CD4-positive, alpha-beta T cell treated with Interleukin-15 for 4 hours (primary cell): ENCODE measurements at regions not wholly inside any gene's neighbourhood (a gene's known extent, or its start where the extent isn't known, plus 50 kb on each side); places are given as distances from the start of the nearest gene placed in this dataset.
"Not testable (repeated sequence)": the region's sequence is repeated elsewhere in the genome, so short reads cannot be mapped to it uniquely, and the experiment has no call there.

Source experiments
- DNase-seq: peaks from one replicate; pipeline ENCODE4 v3.0.0-alpha.2; 2020; ENCODE audit warnings: low spot score

DNA sequence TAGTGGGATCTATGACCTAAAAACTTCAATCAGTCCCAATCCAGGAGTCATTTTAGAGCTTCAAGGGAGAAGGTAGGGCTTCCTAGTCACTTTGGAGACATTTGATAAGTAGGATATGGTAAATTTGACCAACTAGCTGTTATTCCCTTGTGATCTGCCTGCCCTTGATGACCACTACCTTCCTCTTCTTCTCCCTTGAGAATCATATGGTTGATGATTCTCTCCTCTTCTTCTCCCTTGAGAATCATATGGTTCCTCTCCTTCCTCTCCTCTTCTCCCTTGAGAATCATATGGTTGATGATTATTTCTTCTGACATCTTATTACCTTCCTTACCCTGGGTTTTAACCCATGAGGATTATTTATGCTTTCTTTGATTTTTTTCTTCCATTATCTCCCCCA is 482.6 kb upstream of the TENM3 start:
- no peak for DNase-seq

DNA sequence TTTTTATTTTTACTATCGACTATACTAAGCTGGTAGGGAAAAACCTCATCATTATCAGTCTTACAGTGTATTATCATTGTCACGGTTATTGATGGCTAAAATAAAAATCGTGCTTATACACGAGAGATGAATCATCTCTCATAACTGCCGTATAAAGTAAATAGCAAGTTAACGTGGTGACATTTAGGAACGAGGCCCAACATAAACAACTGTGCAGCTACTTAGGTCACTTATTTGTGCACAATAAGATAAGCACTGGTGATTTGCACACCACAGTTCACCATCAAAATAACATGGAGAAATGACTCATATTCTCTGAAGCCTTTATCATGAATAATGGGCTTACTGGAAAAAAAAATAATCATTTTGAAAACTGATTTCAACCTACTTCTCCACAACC is 482.0 kb upstream of the TENM3 start:
- no peak for DNase-seq

DNA sequence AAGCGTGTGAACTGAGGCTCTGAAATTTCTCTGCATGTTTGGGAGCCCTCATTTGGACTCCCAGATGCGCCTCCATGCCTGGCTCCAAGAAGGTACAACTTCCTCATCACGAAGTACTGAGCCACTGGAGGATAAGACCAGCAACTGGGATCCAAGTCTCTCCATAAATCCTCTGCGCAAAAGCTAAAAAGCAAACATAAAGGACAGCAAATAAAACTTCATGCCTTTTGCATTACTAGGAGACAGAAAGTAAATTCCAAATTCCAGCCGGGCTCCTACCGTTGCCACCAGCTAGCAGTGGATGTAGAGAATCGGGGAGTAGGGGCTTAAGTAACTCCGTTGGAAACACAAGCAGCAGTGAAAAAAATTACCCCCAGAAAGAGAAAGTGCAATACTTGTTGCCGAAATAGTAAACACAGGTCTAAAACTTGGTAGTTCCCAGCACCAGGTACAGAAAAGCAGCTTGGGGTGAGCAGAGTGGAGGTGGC is 477.1 kb upstream of the TENM3 start:
- no peak for DNase-seq

DNA sequence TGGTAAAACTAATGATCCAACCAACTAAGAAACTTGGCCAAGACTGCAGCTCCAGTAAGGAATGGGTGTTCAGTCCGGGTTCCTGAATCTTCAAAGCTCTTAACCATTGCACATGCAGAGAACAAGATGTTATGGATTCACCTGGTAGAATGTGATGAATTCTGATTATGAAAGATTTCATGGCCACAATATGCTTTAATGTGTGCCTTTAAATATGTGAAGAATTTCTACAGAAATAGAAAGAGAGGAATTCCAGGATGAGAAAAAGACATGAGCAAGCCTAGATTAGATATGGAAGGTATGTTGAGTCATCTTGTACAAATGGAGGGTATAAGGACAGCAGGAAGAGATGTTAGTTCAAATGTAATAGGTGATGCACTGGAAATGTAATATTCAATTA is 472.2 kb upstream of the TENM3 start:
- DNase-seq, result no peak

DNA sequence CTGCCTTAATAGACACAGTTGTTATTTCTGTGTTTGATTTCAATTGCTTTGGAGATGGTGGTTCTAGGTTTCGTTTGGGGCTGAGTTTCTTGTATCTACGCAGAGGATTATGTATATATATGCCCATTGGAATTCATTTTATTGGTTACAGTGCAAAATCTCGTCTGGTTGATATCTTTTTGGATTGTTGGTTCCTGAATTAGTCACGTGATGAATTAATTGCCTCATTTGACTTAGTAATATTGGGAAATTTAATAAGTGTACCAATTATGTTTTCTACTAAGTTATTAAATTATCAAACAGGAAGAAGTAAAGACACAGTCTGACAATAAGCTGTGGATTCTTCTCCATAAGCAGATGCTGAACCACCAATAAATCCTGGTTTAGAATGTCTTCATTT is 467.9 kb upstream of the TENM3 start:
- DNase-seq, result no peak

DNA sequence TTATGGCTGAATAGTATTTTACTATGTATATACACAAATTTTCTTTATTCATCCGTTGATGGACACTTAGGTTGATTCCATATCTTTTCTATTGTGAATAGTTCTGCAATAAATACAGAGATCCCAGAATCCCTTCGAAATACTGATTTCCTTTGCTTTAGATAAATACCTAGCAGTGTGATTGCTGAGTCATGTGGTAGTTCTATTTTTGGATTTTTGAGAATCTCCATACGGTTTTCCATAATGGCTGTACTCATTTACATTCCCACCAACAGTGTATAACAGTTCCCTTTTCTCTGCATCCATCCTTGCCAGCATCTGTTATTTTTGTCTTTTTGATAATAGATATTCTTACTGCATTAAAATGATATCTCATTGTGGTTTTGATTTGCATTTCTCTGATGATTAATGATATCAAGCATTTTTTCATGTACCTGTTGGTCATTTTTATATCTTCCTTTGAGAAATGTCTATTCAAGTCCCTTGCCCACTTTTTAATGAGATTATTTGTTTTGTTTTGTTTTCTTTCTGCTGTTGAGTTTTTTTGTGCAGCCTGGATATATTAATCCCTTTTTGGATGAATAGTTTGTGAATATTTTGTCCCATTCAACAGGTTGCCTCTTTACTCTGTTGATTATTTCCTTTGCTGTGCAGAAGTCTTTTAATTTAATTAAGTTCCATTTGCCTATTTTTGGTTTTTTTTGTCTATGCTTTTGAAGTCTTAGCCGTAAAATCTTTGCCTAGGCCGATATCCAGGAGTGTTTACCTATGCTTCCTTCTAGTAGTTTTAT is 466.7 kb upstream of the TENM3 start:
- DNase-seq, result no peak

DNA sequence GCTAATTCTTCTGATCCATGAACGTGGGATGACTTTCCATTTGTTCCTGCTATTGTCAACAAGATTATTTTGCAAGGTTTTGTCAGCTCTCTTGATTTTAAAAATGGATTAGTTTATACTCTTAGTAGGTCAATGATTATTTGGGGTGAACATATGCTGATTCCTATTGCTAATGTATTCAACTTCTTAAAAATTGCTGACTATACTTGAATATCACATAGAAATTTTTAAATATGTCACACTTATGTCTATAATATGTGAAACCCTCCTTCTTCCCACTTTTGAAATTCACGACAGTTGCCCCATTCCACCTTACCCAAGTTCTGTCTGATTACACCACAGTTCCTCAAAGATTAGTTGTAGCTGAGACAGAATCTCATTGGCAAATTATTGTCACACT is 465.7 kb upstream of the TENM3 start:
- DNase-seq, result no peak

DNA sequence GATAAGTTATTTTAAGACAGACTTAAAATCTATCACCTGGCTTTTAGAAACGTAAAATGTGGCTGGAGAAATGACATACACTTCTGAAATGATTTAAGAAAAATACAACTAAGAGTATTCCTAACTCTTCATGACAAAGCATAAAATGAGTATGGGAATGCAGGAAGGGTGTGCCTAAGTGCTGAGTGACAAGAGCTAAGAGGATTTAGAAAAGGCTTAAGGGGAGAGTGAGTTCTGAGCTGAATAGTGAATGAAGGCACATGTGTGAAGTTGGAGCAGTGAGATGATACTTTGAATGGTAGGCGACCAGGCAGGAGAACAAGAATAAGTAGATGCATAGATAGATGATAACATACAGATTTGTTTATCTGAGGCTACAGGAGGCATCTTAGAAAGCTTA is 458.3 kb upstream of the TENM3 start:
- no peak for DNase-seq

DNA sequence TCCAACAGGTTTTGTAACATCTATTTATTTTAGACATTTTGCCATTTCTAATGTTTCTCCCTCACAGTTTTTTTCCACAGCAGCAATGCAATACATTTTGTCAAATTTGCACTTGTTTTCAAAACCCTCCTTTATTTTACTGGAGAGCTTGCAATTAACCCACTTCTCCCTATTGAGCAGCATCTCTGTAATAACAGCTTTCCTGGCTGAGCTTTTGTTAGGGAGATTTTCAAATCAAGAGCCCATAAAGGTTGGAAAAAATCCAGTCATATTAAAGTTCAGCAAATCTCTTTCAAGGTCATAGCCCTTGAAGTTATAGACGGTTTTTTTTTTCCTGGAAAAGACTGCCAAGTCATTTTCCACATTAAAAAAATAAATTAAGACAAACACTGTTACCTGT is 450.6 kb upstream of the TENM3 start:
- DNase-seq, result no peak

DNA sequence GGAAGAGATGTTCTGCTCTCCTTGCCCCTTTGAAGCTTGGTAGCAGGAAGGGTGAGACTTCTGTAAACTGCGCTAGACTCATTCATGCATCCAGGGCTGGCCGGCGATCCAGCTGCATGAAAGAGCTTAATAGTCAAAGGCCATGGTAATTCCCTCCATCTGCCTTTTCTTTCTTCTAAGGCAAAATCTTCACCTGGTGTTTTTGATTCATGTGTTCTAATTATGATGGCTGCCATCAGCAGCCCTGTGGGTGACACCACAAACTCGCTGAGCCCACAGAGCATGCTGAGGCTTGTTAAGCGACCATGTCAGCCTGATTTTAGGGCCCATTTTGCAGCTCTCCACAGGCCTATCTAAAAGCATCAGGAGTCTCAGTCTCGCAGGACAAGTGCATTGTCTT is 450.1 kb upstream of the TENM3 start:
- no peak for DNase-seq

DNA sequence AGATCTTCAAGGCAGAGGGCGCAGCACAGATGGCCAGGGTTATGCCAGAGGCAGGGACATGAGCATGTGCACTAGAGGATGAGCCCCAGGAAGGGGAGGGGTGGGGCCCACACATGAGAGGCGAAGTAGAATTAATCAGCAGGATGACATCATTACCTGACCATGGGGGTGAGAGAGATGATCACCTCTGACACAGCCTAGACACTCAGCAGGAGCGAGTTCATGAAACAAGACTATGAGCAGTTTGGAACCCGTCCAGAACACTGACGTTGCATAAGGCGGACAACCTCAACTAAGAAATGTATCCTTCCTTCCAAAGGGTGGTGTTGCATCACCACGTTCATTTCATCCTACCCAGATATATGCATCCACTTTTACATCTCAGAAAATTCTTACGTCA is 446.7 kb upstream of the TENM3 start:
- DNase-seq, result no peak

DNA sequence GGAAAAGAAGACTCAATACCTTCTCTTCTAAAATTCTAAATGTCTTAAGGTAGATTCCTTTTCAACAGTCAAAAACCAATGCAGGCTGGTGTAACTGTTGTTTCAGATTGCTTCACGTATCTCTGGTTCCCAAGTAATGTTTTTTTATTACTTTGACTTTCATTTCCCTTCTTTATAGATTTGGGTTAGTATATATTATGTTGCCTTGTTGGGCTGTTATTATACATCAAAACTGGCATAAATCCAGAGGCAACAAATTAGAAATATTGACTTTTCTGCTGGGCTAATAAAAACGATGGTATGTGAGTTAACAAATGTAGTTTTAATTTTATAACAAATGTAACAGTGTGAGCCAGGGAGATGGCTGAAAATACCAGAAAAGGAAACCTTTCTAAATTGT is 444.7 kb upstream of the TENM3 start:
- no peak for DNase-seq

DNA sequence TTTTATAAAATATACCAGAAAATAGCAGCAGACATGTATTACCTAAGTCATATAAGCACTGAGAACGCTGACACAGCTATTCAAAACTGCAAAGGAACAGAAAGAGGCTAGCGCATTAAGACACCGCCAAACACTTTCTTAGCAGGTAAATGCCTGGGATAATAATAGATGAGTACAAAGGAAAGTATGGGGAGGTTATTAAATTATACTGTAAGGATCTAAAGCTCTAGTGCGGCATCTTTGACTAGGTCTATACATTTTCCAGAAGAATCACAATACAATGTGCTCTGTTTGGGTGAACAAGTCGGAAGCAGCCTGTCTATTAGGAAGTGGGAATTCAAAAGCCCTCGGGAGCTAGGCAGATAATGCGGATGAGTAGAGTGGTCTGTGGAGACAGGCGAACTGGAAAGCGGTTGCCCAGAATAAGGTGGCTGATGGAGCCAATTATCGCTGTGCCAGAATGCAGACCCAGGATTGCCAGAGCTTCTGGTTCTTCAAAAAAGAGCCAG is 443.6 kb upstream of the TENM3 start:
- DNase-seq, result no peak

DNA sequence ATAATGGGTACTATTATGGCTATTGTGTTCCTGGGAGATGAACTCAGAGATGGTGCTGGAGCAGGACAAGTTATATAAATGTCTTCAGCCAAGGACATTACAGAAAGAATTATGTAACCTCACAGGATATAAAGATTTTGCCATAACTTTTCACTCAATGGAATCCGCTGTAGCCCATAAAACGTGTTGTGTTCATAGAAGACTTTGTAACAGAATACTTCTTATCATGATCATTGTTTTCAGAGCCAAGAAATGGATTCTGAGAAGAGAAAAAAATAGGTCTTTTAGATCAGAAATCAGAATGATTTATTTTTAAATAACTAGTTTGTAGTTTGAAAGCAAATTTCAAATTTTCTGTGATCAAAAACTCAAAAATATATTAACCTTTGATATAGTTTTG is 441.0 kb upstream of the TENM3 start:
- DNase-seq, result no peak

DNA sequence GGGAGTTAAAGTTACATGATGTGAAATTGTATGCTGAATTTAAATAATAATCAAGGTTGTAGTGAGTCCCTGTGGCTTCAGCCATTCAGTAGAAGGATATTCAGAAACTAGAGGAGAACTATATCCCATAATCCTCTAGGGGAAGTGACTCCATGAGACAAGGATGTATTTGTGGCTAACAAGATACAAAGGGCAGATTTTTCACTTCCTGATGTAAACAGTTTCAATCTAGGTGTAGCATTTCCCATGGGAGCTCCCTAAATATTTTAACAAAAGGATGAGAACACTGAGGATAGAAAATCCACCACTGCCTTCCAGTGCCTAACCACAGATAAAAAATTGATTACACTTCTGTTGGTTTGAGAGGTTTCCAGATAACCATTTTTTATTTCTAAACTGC is 435.4 kb upstream of the TENM3 start:
- DNase-seq, result no peak

DNA sequence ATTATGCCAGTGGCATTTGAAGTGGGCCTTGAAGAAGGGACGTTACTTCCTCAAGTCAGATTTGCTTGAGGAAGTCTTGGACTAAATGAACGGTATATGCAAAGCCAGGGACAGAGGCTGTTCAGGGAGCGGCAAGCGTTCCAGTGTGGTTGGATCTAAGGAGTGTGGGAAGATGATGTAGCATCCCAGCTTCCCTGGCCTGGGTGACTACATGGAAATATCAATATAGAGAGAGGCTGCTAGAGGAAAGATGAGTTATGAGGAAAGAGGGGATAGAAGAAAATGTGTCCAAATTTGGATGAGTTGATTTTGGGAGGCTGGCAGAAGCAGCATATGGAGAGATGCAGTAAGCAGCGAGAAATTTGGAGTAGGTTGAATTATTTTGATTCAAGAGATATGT is 432.5 kb upstream of the TENM3 start:
- no peak for DNase-seq

DNA sequence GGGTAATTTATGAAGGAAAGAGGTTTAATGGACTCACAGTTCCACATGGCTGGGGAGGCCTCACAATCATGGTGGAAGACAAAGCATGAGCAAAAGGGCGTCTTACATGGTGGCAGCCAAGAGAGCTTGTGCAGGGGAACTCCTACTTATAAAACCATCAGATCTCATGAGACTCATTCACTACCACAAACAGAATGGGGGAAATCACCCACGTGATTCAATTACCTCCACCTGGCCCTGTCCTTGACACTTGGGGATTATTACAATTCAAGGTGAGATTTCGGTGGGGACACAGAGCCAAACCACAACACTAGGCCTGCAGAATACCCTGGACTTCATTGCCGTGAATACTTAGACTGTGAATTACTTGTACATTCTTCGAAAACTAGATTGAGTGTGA is 431.7 kb upstream of the TENM3 start:
- DNase-seq, result not testable (repeated sequence)

DNA sequence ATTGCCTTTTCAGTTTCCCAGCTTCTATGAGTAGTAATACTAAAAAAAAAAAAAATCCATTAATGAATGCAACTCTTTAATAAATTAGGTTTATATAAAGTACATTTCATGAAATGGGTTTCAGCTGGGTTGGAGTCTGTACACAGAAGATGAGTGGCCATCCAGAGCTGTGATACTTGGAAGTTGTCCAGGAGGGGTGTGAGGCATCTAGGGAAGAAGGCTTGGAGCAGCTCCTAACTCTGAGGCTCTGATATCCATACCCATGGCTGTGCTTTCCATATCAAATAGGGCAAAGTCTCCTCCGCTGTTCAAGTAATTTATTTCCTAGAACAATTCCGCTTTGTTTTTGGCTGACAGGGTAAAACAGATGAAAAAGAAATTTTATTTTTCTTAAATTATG is 423.3 kb upstream of the TENM3 start:
- DNase-seq, result no peak

DNA sequence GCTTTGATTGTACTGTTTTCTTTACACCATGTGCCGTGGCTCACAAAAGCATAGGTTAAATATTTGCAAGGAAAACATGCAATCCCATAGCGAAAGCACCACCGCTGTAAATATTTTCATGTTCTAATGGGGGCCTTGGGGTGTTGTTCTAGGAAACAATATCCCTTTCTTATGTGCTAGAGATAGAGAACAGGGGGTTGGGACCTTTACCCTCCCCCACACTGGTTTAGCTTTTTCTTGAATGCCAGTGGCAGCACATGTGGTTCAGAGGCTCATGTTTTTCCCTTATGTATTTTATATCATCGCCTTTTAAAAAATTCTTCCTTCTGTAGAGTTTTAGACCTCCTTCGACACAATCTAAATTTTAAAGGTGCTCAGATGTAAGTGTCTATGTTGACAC is 422.6 kb upstream of the TENM3 start:
- DNase-seq, result no peak

DNA sequence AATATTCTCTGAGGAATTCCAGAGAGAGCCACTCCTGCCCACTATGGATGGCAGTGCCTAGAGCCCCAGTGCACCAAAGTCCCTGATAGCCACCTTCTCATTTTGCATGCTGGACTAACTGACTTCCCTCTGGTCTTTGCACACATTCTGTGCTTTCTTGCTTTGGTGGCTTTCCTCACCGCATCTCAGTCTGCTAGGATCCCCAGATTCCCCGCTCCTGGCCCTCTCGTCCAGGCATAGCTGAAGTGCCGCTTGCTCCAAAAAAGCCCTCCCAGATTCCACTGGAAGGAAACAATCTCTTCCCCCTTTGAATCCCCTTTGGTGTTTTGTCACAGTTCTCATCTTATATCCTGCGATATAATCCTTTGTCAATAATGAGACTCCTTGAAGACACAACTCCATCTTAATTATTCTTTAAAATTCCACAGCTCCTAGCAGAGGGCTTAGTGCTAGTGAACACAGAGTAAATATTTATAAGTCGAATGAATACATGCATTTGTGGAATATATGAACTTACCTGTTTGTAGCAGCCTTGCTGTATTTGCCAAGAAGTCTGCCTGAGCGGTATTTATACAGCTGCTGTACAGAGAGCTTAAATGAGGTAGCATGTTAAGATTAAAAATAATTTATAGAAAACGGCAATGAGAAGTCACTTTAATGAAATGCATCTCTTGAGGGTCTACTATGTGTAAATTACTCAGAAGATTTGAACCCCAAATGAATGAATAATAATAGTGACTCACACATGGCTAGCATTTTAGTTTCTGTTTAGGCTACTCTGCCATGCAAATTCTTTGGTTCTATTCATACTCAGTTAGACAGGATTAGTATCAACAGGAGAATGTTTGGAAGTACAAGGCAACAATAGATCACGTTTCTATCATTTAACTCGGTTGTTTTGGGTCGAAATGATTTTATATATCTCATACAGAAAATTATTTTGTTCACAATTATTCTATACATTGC is 421.9 kb upstream of the TENM3 start:
- no peak for DNase-seq

DNA sequence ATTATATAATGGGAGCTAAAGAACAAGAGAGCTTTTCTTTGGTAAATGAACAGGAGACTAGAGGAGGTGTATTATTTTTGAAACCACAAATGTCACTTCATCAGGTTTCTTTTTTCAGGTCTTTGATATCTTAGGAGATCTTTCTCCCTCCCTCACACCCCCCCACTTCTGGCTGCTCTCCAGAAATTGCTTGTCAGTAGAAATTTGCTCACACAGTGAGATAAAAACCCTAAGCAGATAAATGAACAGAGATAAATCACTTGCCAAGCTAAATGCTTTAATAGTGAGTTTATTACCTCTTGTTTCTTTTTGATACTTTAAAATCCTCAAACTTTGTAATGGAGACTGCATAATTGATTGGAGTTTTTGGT is 421.2 kb upstream of the TENM3 start:
- no peak for DNase-seq

DNA sequence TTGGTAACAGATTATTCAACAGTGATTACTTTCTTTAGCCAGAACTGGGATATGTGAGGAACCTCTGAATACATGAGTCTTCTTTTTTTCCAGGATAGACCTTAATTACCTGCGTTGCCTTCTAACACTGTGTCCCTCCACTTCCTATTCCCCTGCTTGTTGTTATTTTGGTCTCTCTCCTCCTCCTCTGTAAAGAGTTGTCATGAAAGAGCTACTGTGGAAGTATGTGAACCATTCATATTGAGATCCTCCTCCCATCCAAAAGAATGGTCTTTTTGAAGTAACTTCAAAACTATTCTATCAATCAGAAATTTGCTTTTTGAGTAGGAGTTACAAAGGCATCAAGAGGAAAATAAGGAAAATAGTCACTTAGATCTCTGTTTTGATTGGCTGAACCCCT is 420.0 kb upstream of the TENM3 start:
- DNase-seq, result no peak

DNA sequence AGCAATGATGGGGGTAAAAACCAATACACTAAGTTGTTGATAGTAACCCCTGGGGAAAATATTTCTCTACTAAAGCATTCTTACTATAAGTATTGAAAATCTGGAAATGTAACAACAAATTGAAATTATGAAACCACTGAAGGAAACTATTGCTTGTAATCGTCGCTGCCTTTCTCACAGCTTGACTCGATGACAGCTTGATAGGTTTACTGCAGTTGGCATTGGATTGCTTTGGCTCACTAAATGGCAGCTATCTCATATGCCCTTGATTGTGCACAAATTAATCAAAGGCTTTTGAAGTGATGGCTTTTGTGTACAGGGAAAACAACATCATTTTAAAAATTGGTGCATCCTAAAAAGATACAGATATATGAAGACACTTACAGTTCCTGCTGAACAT is 419.6 kb upstream of the TENM3 start:
- DNase-seq, result no peak
